Fibroblast of lung (primary cell): ENCODE measurements at regions not wholly inside any gene's neighbourhood (a gene's known extent, or its start where the extent isn't known, plus 50 kb on each side); places are given as distances from the start of the nearest gene placed in this dataset.
A peak's percentile ranks its signal among the peaks of the same experiment; 100 is the strongest.

ENCODE experiments used
- DNase-seq, 2 donors: peaks; one replicate each; pipeline versions ENCODE4 v3.0.0 to v3.0.0-alpha.2; 2010; ENCODE audit warnings: low read depth in 2 of 2
- H2AFZ ChIP-seq: 2 replicates; pipeline ENCODE4 v1.5.1; 2012; ENCODE audit warnings: low read length, control low read depth, inconsistent platforms
- H3K27ac ChIP-seq: 2 replicates; pipeline ENCODE4 v1.5.1; 2011; ENCODE audit warnings: low read length, control low read depth; ENCODE audit not compliant: insufficient read depth
- H3K27me3 ChIP-seq: 2 replicates; pipeline ENCODE4 v1.5.1; 2011; ENCODE audit warnings: mild to moderate bottlenecking, low read length; ENCODE audit not compliant: control insufficient read depth, insufficient read depth
- H3K36me3 ChIP-seq: 2 replicates; pipeline ENCODE4 v1.5.1; 2011; ENCODE audit warnings: low read length; ENCODE audit not compliant: control insufficient read depth, insufficient read depth
- H3K4me1 ChIP-seq: 2 replicates; pipeline ENCODE4 v1.5.1; 2011; ENCODE audit warnings: low read length; ENCODE audit not compliant: control insufficient read depth, insufficient read depth; ENCODE audit errors: extremely low read depth
- H3K4me2 ChIP-seq: 2 replicates; pipeline ENCODE4 v1.5.1; 2011; ENCODE audit warnings: low read length, control low read depth; ENCODE audit not compliant: insufficient read depth; ENCODE audit errors: extremely low read depth
- H3K4me3 ChIP-seq, 4 experiments: fragments of 200-600 bp in 1 of 4; sonication (generic) in 1 of 4; replicated peaks in 1 of 4; 2 replicates each; pipeline ENCODE4 v1.5.1; 2011 to 2016; ENCODE audit warnings: low read length in 4 of 4, low read depth in 3 of 4, mild to moderate bottlenecking in 3 of 4, control low read depth in 2 of 4, inconsistent platforms in 1 of 4, mixed read lengths in 1 of 4; ENCODE audit not compliant: insufficient read depth in 1 of 4; ENCODE audit errors: control extremely low read depth in 1 of 4
- H3K79me2 ChIP-seq: 2 replicates; pipeline ENCODE4 v1.5.1; 2012; ENCODE audit warnings: mild to moderate bottlenecking, low read length, inconsistent platforms; ENCODE audit not compliant: control insufficient read depth, insufficient read depth
- H3K9ac ChIP-seq: 2 replicates; pipeline ENCODE4 v1.5.1; 2011; ENCODE audit warnings: mild to moderate bottlenecking, low read length, control low read depth; ENCODE audit not compliant: insufficient read depth
- H3K9me3 ChIP-seq: 2 replicates; pipeline ENCODE4 v1.5.1; 2012; ENCODE audit warnings: low read depth, low read length; ENCODE audit not compliant: control insufficient read depth, insufficient read depth
- H4K20me1 ChIP-seq: 2 replicates; pipeline ENCODE4 v1.5.1; 2011; ENCODE audit warnings: low read length; ENCODE audit not compliant: control insufficient read depth, insufficient read depth; ENCODE audit errors: extremely low read depth
- EZH2 ChIP-seq: IDR thresholded peaks from 2 replicates; pipeline ENCODE4 v1.5.1; 2012; ENCODE audit warnings: low read length, control low read depth, mild to moderate bottlenecking; ENCODE audit errors: missing control alignments
- TF ChIP-seq, protein P1 (sequence below), 2 donors: IDR thresholded peaks in 1 of 2; conservative IDR thresholded peaks in 1 of 2; 1 replicate in 1 of 2; 2 replicates in 1 of 2; pipeline ENCODE4 v1.5.1; 2011 to 2012; ENCODE audit warnings: low read length in 2 of 2, control low read depth in 1 of 2, inconsistent platforms in 1 of 2, low read depth in 1 of 2, mild to moderate bottlenecking in 1 of 2

DNA sequence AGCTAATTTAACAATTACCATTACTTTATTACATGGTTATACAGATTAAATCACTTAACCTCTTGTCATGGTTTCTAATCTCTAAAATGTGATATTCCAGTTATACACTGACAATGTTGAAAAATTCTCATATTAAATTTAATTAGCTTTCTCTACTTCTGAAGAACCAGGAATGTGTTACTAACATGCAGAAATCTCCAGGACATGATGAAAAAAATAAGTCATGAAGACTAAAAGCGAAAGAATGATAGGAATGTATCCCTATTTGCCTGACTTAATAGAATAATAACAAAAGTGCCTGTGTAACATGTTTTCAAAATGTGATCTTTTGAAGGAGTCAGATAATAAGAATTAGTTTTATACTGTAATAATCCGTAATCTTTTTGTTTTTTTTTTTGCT is 2823.7 kb upstream of the PCDH20 start:
- H3K9ac ChIP-seq, result no peak overlapping the region
- DNase-seq, result peak; percentile 49 to 82
- no peaks in the 10 kb centered on the region for H3K4me1 ChIP-seq
- TF ChIP-seq EZH2, result no peak
- TF ChIP-seq, protein P1, sequence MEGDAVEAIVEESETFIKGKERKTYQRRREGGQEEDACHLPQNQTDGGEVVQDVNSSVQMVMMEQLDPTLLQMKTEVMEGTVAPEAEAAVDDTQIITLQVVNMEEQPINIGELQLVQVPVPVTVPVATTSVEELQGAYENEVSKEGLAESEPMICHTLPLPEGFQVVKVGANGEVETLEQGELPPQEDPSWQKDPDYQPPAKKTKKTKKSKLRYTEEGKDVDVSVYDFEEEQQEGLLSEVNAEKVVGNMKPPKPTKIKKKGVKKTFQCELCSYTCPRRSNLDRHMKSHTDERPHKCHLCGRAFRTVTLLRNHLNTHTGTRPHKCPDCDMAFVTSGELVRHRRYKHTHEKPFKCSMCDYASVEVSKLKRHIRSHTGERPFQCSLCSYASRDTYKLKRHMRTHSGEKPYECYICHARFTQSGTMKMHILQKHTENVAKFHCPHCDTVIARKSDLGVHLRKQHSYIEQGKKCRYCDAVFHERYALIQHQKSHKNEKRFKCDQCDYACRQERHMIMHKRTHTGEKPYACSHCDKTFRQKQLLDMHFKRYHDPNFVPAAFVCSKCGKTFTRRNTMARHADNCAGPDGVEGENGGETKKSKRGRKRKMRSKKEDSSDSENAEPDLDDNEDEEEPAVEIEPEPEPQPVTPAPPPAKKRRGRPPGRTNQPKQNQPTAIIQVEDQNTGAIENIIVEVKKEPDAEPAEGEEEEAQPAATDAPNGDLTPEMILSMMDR (conservative IDR thresholded peaks at IDR 0.05 in 1 of 2, IDR thresholded peaks at IDR 0.05 in 1 of 2; ENCODE audit: low read depth in 1 of 2, low read length in 2 of 2), result no peak
- no peak overlapping the region for H3K27ac ChIP-seq
- H2AFZ ChIP-seq, result no peak overlapping the region
- H3K4me2 ChIP-seq, result no peak overlapping the region
- H3K9me3 ChIP-seq, result no peaks in the 10 kb centered on the region
- H3K79me2 ChIP-seq, result no peaks in the 10 kb centered on the region
- no peaks in the 10 kb centered on the region for H4K20me1 ChIP-seq
- H3K27me3 ChIP-seq, result no peaks in the 10 kb centered on the region
- no peak overlapping the region for H3K4me3 ChIP-seq
- H3K36me3 ChIP-seq, result no peaks in the 10 kb centered on the region

DNA sequence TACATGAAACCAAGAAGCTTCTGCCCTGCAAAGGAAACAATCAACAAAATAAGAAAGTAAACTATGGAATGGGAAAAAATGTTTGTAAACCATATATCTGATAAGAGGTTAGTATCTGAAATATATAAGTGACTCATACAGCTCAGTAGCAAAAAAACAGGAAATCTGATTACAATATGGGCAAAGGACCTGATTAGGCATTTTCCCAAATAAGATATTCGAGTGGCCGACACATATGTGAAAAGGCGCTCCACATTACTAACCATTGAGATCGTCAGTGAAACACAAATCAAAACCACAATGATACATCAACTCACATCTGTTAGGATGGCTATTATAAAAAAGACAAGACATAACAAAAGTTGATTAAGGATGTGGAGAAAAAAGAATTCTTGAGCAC is 2818.6 kb upstream of the PCDH20 start:
- Histone ChIP-seq H3K36me3 (no peaks in the 10 kb centered on the region), H3K4me3 (no peak overlapping the region), H2AFZ (no peak overlapping the region), H3K9ac (no peak overlapping the region), H3K4me2 (no peak overlapping the region), H3K79me2 (no peaks in the 10 kb centered on the region), H4K20me1 (no peaks in the 10 kb centered on the region), H3K27me3 (no peaks in the 10 kb centered on the region), H3K9me3 (no peaks in the 10 kb centered on the region), H3K4me1 (no peaks in the 10 kb centered on the region), H3K27ac (no peak overlapping the region)
- peak; percentile 45 to 89 for DNase-seq
- TF ChIP-seq, protein P1 (conservative IDR thresholded peaks at IDR 0.05 in 1 of 2, IDR thresholded peaks at IDR 0.05 in 1 of 2; ENCODE audit: low read depth in 1 of 2, low read length in 2 of 2), result no peak
- TF ChIP-seq EZH2, result no peak

DNA sequence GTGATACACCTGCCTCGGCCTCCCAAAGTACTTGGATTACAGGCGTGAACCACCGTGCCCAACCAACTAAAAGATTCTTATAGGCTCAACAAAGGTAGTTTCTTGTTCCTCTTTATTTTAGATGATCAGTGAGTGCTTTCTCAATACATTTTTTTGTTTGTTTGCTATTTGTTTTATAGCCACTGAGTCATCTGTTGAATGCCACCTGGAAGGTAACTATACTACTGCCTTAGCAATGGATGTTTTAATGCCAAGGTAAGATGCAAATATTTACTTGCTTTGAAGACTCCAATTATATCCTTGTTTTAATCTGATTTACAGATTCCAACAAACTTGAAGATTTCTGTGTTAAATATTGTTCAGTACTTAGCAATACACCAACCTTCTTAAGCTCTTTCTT is 2807.4 kb upstream of the PCDH20 start:
- no peak overlapping the region for H3K9ac ChIP-seq
- no peak overlapping the region for H3K4me2 ChIP-seq
- H3K27ac ChIP-seq, result no peak overlapping the region
- TF ChIP-seq, protein P1 (conservative IDR thresholded peaks at IDR 0.05 in 1 of 2, IDR thresholded peaks at IDR 0.05 in 1 of 2; ENCODE audit: low read depth in 1 of 2, low read length in 2 of 2), result no peak
- TF ChIP-seq EZH2, result no peak
- H3K4me1 ChIP-seq, result no peaks in the 10 kb centered on the region
- no peak for DNase-seq
- no peaks in the 10 kb centered on the region for H3K27me3 ChIP-seq
- H2AFZ ChIP-seq, result no peak overlapping the region
- no peaks in the 10 kb centered on the region for H4K20me1 ChIP-seq
- H3K36me3 ChIP-seq, result no peaks in the 10 kb centered on the region
- H3K4me3 ChIP-seq, result no peak overlapping the region
- H3K9me3 ChIP-seq, result no peaks in the 10 kb centered on the region
- no peaks in the 10 kb centered on the region for H3K79me2 ChIP-seq
